PC-3 (cell line): ENCODE measurements at regions not wholly inside any gene's neighbourhood (a gene's known extent, or its start where the extent isn't known, plus 50 kb on each side); places are given as distances from the start of the nearest gene placed in this dataset.

Experiments used
- ATAC-seq: fragments of 200-7000 bp; cut with Tn5 transposase; 2 replicates; pipeline ENCODE4 v1.9.1; 2020; ENCODE audit warnings: mild to moderate bottlenecking, moderate library complexity
- BruUV-seq: library from RNA; stranded (reverse); fragments of 400-500 nt; replicated peaks from 2 replicates; lab custom pipeline; 2021; lab: Mats Ljungman, UMichigan
- CTCF ChIA-PET: fragments of 300-600 bp; sonication (Branson Sonifier 250); formaldehyde crosslinking; loops from one replicate; lab custom pipeline; 2022; ENCODE audit warnings: antibody characterized with exemption; lab: Charles Lee
- POLR2A ChIA-PET: fragments of 300-600 bp; sonication (Branson Sonifier 250); formaldehyde crosslinking; loops from one replicate; lab custom pipeline; 2022; ENCODE audit warnings: antibody characterized with exemption; ENCODE audit not compliant: unreplicated experiment; lab: Charles Lee
- DNase-seq: peaks from one replicate; pipeline ENCODE4 v3.0.0-alpha.2; 2015
- H2AFZ ChIP-seq: fragments of 300-600 bp; sonication (generic); 2 replicates; pipeline ENCODE4 v1.6.0; 2016; ENCODE audit warnings: antibody characterized with exemption, low read length
- H3F3A ChIP-seq: fragments of 300-600 bp; sonication (generic); one replicate; pipeline ENCODE4 v1.6.0; 2017; ENCODE audit warnings: antibody characterized with exemption, low read length, control low read depth, mild to moderate bottlenecking; ENCODE audit not compliant: unreplicated experiment
- H3K27ac ChIP-seq: fragments of 300-600 bp; sonication (generic); 2 replicates; pipeline ENCODE4 v1.5.1; 2016; ENCODE audit warnings: mild to moderate bottlenecking, low read length
- H3K27me3 ChIP-seq: fragments of 300-600 bp; sonication (generic); 2 replicates; pipeline ENCODE4 v1.6.1; 2016; ENCODE audit warnings: low read length, mixed read lengths
- H3K36me3 ChIP-seq: fragments of 300-600 bp; sonication (generic); 2 replicates; pipeline ENCODE4 v1.6.1; 2016; ENCODE audit warnings: low read depth, mixed run types, low read length, mixed read lengths
- H3K4me1 ChIP-seq: fragments of 300-600 bp; sonication (generic); 2 replicates; pipeline ENCODE4 v1.5.1; 2016; ENCODE audit warnings: low read length; ENCODE audit not compliant: insufficient read depth
- H3K4me2 ChIP-seq: fragments of 300-600 bp; sonication (generic); 2 replicates; pipeline ENCODE4 v1.6.0; 2016; ENCODE audit warnings: low read length
- H3K4me3 ChIP-seq: fragments of 300-600 bp; sonication (generic); 2 replicates; pipeline ENCODE4 v1.5.1; 2016; ENCODE audit warnings: mild to moderate bottlenecking, low read length, mixed read lengths
- H3K79me2 ChIP-seq: fragments of 300-600 bp; sonication (generic); 2 replicates; pipeline ENCODE4 v1.6.1; 2017; ENCODE audit warnings: low read length, mixed read lengths
- H3K9ac ChIP-seq: fragments of 300-600 bp; sonication (generic); 2 replicates; pipeline ENCODE4 v1.6.0; 2016; ENCODE audit warnings: mild to moderate bottlenecking, low read length
- H3K9me2 ChIP-seq: fragments of 300-600 bp; sonication (generic); replicated peaks from 2 replicates; pipeline ENCODE4 v1.6.1; 2016; ENCODE audit warnings: mixed run types, low read length, mixed read lengths
- H3K9me3 ChIP-seq: fragments of 300-600 bp; sonication (generic); 2 replicates; pipeline ENCODE4 v1.6.1; 2016; ENCODE audit warnings: low read length, mixed read lengths
- H4K20me1 ChIP-seq: fragments of 300-600 bp; sonication (generic); 2 replicates; pipeline ENCODE4 v1.6.1; 2016; ENCODE audit warnings: low read length, mixed read lengths
- CTCF ChIP-seq: fragments of 300-600 bp; sonication (generic); conservative IDR thresholded peaks from 2 replicates; pipeline ENCODE4 v1.5.1; 2017; ENCODE audit warnings: antibody characterized with exemption, low read depth, mild to moderate bottlenecking, low read length
- EZH2 ChIP-seq: fragments of 300-600 bp; sonication (generic); IDR thresholded peaks from one replicate; pipeline ENCODE4 v1.6.1; 2017; ENCODE audit warnings: antibody characterized with exemption, mild to moderate bottlenecking, low read length; ENCODE audit not compliant: unreplicated experiment
- EZH2phosphoT487 ChIP-seq: fragments of 300-600 bp; sonication (generic); IDR thresholded peaks from 2 replicates; pipeline ENCODE4 v1.6.1; 2018; ENCODE audit warnings: mild to moderate bottlenecking, antibody characterized with exemption, low read length, borderline replicate concordance
- intact Hi-C: fragments of 100-400 bp; cut with micrococcal nuclease; formaldehyde crosslinking; loops from 2 replicates; pipeline ENCODE4 v1.9.0; 2023

GRCh38 chr3:53989946-53990345 is 98.3 kb upstream of the SELENOK start:
- ATAC-seq = no peak
- Histone ChIP-seq H3K9me3 (no peaks in the 10 kb centered on the region), H3K9ac (no peak overlapping the region), H3K79me2 (no peaks in the 10 kb centered on the region), H3K27ac (no peak overlapping the region), H3K4me2 (no peak overlapping the region), H3K9me2 (no peaks in the 10 kb centered on the region), H4K20me1 (no peaks in the 10 kb centered on the region), H3K4me3 (no peak overlapping the region), H3K36me3 (no peaks in the 10 kb centered on the region), H3K4me1 (no peaks in the 10 kb centered on the region), H3F3A (no peaks in the 10 kb centered on the region), H3K27me3 (peaks cover 9% of the 10 kb centered on the region; the same call in 1 of the 2 replicates), H2AFZ (no peak overlapping the region)
- no peak for DNase-seq
- intact Hi-C loops = no loop called here
- POLR2A ChIA-PET = no interaction called here
- no TSS peak for BruUV-seq
- TF ChIP-seq EZH2phosphoT487 = no peak
- TF ChIP-seq EZH2 = no peak
- no peak for TF ChIP-seq CTCF
- CTCF ChIA-PET = no interaction called here

- Histone ChIP-seq H2AFZ (no peak overlapping the region), H3K27ac (no peak overlapping the region), H3K27me3 (peaks cover 4% of the 10 kb centered on the region; the same call in 1 of the 2 replicates), H3F3A (no peaks in the 10 kb centered on the region), H3K9me2 (no peaks in the 10 kb centered on the region), H3K4me1 (no peaks in the 10 kb centered on the region), H3K4me2 (no peak overlapping the region), H3K36me3 (no peaks in the 10 kb centered on the region), H3K9ac (no peak overlapping the region), H3K79me2 (no peaks in the 10 kb centered on the region), H4K20me1 (no peaks in the 10 kb centered on the region), H3K4me3 (no peak overlapping the region), H3K9me3 (no peaks in the 10 kb centered on the region)
- POLR2A ChIA-PET = no interaction called here
- ATAC-seq = no peak
- DNase-seq = no peak
- intact Hi-C loops = no loop called here
- TF ChIP-seq EZH2 = no peak
- TF ChIP-seq CTCF = no peak
- TF ChIP-seq EZH2phosphoT487 = no peak
- no TSS peak for BruUV-seq
- CTCF ChIA-PET = no interaction called here
Observed at GRCh38 chr3:53989451-53989850, 97.8 kb upstream of the SELENOK start.

GRCh38 chr3:53978386-53978785 is 86.7 kb upstream of the SELENOK start:
- Histone ChIP-seq H3K4me1 (no peaks in the 10 kb centered on the region), H3K9me2 (no peaks in the 10 kb centered on the region), H4K20me1 (no peaks in the 10 kb centered on the region), H3K4me3 (no peak overlapping the region), H3K4me2 (no peak overlapping the region), H3K27me3 (peaks cover 23% of the 10 kb centered on the region), H3F3A (no peaks in the 10 kb centered on the region), H3K9ac (no peak overlapping the region), H3K27ac (no peak overlapping the region), H3K79me2 (no peaks in the 10 kb centered on the region), H3K9me3 (no peaks in the 10 kb centered on the region; the same call in 1 of the 2 replicates), H2AFZ (no peak overlapping the region), H3K36me3 (no peaks in the 10 kb centered on the region)
- TF ChIP-seq CTCF (no peak), EZH2phosphoT487 (no peak), EZH2 (no peak)
- intact Hi-C loops = no loop called here
- CTCF ChIA-PET = no interaction called here
- no peak for ATAC-seq
- POLR2A ChIA-PET = no interaction called here
- DNase-seq = no peak
- no TSS peak for BruUV-seq
